ENCODE measurements at regions not wholly inside any gene's neighbourhood (a gene's known extent, or its start where the extent isn't known, plus 50 kb on each side); places are given as distances from the start of the nearest gene placed in this dataset.
A peak's percentile ranks its signal among the peaks of the same experiment; 100 is the strongest.
"Not testable (repeated sequence)": the region's sequence is repeated elsewhere in the genome, so short reads cannot be mapped to it uniquely, and the experiment has no call there.

DNA sequence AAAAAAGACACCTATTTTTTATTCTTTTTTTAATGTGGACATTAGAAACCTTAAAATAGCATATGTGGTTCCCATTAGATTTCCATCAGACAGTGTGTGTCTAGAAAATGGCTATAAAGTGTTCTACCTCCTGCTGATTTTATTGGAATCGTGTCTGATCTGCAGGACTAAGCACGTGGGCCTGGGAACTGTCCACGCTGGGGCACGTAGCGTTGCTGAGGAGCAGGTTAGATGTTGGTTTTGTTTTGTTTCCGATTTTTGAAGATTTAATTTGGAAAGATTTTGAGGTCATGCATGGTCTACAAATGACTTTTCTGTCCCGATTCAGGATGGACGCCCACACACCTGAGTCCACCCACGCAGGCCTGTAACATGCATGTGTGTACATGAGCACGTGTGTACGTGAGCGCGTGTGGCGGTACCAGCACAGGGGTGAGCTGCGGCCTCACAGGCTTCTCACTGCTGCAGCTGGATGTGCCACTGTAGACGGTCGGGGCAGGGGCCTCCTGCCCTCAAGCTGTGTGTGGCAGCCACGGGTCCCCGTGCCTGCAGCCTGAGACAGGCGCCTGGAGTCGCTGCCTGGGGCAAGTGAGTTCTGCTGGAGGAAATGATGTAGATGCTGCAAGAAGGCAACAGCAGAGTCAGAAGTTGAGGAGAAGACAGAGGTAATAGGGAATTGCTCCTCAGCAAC, 99.7 kb upstream of the CTDP1 start:
- DNase-seq (ENCODE audit: low read depth in 4 of 4, low spot score in 2 of 4): no peak

DNA sequence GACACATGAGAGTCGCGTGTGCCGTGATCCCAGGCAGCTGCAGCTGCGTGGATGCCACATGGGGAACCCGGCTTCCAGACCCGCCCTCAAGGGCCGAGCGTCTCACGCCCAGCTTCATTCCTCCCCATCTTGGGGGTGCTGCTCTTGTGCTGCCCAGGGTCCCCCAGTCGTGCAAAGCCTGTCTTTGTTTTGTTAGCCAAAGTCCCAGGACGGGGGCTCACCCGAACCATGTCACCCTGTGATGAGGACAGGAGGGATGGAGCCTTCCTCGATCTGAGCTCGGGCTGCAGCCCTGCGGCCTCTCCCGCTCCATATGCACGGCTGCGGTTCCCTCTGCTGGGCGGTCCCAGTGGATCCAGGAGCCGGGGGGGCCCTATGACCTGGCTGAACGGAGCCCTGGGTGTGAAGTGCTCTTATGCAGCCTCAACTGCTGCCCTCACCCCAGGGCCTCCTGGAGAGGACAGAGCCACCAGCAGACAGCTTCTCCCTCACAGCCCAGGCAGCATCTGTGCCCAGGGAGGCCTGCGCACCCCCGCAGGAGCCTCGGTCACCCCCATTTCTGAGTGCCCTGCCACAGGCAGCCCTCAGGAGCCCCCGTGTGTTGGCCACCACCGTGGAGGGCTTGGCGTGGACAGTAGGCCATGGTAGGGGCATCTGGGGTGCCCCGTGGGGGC, 99.0 kb upstream of the CTDP1 start:
- no peak for DNase-seq (ENCODE audit: low read depth in 4 of 4, low spot score in 2 of 4)

DNA sequence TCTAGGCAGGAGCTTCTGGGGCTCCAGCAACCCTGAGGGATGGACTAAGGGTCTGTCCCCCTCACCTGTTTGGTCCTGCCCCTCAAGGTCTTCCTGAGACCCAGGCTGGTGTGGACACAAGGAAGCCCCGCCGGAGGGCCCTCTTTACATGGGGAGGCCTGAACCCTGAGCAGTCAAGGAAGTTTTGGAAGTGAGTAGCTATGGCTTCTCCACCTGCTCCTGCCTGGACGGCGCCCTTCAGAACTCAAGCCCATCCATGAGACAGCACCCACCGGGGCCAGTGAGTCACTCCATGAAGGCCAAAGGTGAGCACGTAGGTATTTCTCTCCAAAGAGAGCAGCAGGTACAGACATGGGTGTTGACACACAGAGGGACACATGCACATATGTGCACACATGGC, 98.2 kb upstream of the CTDP1 start:
- no peak for DNase-seq (ENCODE audit: low read depth in 4 of 4, low spot score in 2 of 4)

DNA sequence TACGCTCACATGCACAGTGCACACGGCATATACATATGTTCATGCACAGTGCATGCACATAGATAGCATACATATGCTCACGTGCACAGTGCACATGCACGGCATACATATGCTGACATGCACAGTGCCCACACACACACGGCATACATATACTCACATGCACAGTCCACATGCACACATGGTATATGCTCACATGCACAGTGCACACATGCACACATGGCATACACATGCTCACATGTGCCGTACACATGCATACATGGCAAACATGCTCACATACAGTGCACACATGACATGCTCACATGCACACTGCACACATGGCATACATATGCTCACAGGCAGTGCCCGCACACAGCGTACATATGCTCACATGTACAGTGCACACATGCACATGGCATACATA, 97.7 kb upstream of the CTDP1 start:
- no peak for DNase-seq (ENCODE audit: low read depth in 4 of 4, low spot score in 2 of 4)

DNA sequence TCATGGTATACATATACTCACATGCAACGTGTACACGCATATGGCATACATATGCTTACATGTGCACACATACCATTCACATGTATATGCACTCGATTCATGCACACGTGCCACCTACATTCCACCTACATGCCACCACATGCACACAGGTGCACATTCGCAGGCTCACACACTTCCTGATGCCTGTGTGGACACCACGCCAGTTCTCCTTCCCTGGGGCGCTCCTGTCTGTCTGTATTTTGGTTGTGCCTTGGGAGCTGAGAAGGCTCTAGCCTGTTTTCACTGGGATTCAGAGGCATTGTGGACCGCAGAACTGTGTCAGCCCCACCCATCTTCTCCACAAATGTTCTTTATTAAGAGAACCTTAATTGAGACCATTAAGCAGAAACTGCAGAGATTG, 96.6 kb upstream of the CTDP1 start:
- no peak for DNase-seq (ENCODE audit: low read depth in 4 of 4, low spot score in 2 of 4)

DNA sequence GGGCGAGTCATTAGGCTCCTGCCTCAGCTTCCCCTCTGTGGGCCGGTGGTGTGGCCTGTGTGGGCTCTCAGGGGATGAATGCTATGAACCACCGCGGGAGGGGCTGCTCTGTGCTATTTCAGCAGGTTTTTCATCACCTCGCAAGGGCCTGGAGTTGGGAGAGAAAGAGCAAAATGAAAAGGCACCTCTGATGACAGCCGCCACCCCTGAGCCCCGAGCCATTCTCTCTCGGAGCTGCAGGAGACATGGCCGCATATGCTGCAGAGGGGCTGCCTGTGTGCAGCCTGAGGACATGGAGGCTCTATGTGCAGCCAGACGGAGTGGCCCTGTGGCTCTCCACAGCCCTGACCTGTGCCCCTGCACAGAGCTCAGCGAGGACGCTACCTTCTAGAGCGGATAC, 96.2 kb upstream of the CTDP1 start:
- DNase-seq (ENCODE audit: low read depth in 4 of 4, low spot score in 2 of 4): no peak

DNA sequence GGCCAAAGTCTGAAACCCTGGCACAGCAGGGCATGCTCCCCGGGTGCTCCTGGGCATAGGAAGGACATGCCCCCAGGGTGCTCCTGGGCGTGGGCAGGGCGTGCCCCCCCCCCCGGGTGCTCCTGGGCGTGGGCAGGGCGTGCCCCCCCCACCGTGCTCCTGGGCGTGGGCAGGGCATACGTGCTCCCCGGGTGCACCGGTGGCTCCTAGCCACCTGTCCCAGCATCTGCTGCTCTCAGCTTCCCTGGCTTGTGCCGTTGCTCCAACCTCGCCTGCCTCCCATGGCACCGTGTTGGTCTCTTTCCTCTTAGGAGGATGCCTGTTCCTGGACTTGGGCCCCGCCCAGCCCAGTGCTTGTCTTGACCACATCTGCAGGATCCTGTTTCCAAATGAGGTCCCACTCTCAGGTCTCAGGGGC, 95.6 kb upstream of the CTDP1 start:
- DNase-seq (ENCODE audit: low read depth in 4 of 4, low spot score in 2 of 4): no peak

DNA sequence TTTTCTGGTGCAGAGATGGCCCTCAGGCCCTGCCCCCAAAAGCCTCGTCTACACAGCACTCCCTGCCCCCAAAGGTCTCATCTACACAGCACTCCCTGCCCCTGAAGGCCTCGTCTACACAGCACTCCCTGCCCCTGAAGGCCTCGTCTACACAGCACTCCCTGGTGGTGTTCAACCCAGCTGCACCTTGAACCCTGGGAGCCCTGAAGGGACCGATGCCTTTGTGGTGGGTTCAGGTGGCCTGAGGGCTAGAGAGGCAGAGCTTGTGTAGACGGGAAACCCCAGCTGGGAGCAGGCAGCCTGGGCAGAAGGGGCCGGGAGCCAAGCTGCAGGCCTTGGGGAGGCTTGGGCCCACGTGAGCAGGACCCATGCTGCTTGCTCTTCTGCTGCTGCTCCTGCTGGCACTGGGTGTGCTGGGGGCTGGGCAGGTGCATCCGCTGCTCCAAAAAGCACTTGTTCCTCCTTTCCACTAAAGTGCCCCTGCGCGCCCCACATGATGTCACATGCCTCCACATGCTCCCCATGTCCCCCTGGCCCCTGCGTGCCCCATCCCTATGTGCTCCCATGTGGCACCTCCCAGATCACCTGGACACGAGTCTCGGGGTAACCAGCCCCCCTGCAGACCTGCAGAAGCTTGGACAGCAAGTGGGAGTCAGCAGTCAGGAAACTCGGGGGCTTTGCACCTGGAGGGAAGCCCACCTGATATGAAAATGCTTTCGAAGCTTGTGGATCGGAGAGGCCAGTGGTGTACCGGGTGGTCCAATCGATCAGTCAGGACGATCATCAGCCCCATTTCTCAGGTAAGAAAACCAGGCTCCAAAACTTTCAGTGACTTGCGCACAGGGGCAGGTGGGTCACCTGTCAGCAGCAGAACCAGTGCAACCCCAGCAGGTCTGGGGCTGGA, 94.9 kb upstream of the CTDP1 start:
- no peak for DNase-seq (ENCODE audit: low read depth in 4 of 4, low spot score in 2 of 4)

DNA sequence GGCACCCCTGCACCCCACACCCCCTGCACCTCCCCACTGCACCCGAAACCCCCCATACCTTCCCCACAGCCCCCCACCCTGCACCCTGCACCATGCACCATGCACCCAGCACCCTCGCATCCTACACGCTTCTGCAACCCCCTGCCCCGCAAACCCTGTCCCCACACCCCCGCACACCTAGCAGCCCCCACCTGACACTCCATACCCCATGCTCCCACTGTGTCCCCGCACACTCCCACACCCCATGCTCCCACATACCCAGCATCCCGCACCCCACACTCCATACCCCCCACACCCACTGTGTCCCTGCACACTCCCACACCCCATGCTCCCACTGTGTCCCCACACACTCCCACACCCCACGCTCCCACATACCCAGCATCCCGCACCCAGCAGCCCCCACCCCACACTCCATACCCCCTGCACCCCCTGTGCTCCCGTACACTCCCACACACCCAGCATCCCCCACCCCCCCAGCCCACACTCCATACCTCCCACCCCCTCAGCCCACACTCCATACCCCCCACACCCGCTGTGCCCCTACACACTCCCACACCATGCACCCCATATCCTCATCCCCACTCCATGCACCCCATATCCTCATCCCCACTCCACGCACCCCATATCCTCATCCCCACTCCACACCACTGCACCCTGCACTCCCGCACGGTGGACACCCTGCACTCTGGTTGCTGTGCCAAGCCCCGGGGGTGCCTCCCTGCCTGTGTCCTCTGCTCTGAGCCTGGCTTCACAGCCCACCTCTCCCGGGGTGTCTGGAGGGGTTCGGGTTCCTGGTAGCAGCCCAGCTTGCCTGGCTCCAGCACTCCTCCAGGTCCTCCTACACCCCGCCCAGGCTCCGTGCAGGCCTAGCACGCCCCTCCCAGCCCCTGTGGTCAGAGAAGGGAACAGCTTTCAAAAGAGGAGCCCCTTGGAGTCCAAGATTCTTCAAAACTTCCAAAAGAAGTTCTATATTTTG, 93.9 kb upstream of the CTDP1 start:
- no peak for DNase-seq (ENCODE audit: low read depth in 4 of 4, low spot score in 2 of 4)

DNA sequence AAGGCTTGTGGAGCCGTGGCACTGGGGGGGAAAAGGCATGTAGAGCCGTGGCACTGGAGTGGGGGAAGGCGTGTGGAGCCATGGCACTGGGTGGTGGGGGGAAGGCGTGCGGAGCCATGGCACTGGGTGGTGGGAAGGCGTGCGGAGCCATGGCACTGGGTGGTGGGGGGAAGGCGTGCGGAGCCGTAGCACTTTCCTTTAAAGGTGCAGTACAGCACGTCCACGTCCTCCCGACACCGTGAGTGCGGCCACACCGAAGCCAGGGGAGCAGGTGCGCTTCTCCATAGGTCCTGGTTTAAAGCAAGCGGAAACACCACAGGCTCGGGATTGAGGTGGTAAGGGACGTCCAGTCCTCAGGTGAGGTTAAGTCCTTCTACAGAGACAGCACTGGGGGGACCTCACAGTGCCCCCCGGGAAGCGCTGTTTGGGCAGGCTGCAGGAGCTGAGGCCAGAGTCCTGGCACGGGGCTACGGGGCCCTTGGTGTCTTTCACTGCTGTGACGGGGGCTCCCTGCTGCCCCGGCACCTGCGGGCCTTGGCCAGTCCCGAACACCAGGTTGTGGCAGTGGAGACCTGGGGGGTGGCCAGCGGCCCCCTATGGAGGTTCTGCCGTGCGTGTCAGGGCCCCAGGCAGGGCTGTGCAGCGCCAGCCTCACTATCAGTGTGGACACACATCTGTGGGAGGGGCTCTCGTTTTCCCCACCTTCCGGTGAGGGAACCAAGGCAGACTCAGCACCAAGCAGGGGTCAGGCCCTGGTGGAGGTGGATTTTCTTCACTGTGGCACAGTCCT, 93.0 kb upstream of the CTDP1 start:
- DNase-seq (ENCODE audit: low read depth in 4 of 4, low spot score in 2 of 4): no peak

DNA sequence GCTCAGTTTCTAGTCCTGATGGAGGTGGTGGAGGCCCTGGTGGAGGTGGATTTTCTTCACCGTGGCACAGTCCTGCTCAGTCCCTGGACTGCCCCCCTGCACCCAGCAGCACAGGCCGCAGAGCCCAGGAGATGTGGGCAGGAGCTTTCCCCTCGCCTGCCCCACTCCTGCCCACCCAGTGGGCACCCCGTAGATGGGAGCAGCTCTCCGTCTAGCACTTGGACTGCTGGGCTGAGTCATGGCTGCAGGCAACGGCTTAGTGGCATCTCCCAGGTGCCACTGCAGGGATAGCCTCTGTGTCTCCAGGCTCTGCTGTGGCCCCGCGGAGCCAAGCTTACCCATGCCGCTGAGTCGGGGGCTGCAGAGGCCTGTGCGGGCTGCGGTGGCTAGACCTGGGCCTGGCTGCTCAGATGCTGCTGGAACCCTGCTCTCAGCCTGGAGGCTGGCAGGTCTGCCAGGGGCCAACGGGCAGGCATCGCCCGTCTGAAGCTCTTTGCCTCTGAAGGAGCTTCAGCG, 92.3 kb upstream of the CTDP1 start:
- DNase-seq (ENCODE audit: low read depth in 4 of 4, low spot score in 2 of 4): no peak

DNA sequence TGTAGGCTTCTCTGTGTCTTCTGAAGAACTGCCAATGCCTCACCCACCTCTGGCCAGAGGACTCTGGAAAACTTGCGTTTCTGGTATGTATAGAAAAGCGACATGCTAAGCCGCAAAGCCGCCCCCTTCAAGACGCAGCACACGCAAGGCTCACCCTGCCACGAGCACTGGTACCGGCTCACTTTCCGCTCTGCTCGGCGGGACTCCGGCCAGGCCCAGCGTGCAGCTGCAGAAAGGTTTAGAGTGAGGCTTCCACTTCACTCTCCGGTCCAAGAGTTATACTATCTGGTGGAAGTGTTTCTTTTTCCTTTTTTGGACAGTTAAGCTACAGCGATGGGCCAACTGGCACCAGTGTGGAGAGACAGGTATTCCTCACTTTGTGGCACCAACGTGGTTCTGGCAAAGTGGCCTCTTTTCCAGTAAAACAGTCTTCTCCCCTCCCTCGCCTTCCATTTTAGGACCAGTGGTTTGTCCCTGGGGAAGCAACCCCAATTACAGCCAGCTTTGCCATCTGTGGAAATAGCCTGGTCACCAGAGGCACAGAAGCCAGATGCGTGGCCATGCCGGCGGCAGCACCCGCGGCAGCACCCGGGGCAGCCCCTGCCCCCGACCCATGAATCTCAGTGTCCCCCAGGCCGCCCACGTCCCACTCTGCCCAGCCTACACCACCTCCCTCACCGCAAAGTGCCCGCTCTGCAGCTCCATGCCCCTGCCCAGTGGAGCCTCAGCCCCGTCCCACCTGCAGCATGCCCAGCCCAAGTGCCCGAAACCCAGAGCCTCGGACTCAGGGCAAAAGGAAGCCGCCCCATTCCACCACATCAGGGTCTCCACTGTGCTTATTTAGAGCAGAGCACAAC, 91.6 kb upstream of the CTDP1 start:
- no peak for DNase-seq (ENCODE audit: low read depth in 4 of 4, low spot score in 2 of 4)

DNA sequence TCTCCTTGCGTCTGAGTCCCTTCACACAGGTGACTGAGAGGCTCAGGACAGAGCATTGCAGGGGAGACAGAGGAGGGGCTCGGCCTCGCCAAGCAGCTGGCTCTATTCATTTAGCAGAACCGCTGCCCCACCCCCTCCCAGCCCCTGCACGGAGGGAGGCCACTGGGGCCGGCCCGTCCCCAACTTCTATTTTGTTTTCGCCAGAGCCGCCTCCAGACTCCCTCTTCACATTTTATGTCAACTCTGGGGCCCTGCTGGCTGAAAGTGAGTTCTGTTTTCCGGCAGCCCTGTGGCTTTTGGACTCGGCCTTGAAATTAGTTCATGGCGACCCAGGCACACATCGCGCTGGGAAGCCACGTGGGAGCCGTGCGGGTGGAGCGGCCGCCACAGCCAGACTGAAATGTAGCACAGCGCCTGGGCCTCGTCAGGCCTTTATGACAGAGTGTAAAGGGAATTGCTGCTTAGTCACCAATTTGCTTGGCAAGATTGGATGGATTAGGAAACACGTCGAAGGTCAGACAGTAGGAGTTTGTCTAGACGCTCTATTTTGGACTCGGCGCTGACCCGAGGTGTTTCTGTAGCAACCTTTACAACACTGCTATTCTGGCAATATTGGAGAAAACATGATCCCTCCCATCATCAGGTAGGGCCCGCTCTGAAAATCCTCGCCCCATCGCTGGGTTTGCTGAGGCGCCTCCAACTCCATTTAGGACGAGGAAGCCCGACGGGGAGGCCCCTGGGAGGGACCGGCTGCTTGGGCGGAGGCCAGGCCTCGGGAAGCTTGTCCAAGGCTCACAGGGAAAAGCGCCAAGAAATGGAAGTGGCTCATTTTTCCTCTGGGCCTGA, 90.7 kb upstream of the CTDP1 start:
- peak; percentile 52 to 62 (median 58) for DNase-seq (ENCODE audit: low read depth in 4 of 4, low spot score in 2 of 4)

DNA sequence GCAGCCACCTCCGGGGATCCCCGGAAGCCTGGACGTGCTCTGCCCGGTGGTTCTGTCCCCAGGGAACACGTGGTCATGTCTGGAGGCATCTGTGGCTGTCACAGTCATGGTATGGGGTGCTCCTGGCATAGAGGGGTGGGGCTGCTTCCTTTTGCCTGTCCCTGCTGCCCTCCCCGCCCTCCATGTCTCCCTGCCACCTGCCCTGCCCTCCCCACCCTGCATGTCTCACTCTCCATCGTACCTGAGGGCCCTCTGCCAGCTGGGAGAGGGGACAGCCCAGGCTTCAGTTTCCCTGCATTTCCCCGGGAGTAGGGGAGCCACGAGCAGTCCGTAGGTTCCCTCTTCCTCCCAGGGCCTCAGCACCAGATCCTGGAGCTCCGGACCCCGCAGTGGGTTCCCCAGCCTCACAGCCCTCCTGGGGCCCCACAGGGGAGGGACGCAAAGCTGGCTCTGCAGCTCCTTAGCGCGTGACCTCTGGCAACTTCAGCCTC, 90.0 kb upstream of the CTDP1 start:
- no peak for DNase-seq (ENCODE audit: low read depth in 4 of 4, low spot score in 2 of 4)

DNA sequence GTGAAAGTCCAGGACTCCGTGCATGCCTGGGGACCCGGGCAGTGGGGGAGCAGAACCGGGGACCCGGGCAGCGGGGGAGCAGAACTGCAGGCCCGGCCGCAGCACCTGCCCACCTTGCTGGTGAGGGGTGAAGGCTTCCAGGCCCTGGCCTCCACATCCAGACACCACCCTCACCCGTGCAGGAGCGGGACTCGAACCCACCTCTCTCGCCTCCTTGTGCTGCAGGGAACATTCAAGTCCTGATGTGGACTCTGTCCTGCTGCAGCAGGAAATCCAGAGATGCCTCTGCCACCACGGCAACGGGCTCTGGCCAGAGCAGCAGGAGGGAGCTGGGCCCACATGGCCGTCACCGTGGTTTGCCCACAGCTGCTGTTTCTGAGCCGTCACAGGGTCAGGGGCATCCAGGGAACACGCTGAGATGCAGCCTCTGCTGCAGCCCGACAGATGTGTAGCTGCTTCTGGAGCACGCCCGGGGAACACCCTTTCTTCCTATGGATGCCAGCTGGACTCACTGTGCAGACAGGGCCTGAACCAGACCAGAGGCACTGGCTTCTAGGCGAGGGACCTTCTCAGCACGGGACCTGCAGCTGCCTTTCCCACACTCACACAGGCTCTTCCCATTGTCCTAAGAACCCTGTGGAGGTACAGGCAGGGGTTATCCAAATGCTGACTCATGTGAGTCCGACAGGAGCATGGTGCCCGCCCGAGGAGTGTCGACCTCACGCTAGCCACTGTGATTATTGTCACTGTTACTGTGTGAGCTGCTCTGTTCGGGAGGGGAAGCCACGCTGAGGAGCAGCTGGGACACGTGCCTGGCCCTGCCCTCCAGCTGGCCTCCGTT, 89.2 kb upstream of the CTDP1 start:
- DNase-seq (ENCODE audit: low read depth in 4 of 4, low spot score in 2 of 4): no peak

DNA sequence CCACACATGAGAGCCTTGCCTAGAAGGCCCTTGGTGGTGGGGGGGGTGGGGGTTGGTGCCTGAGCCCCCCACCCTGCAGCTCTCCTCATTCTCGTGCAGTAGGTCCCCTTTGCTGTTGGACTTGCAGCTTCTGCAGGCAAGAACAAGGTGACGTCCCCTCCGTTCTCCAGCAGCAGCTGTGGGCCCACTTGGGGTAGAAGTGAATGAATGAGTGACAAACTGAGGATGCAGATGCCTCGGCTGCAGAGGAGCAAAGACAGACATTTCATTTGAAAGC, 88.6 kb upstream of the CTDP1 start:
- no peak for DNase-seq (ENCODE audit: low read depth in 4 of 4, low spot score in 2 of 4)

DNA sequence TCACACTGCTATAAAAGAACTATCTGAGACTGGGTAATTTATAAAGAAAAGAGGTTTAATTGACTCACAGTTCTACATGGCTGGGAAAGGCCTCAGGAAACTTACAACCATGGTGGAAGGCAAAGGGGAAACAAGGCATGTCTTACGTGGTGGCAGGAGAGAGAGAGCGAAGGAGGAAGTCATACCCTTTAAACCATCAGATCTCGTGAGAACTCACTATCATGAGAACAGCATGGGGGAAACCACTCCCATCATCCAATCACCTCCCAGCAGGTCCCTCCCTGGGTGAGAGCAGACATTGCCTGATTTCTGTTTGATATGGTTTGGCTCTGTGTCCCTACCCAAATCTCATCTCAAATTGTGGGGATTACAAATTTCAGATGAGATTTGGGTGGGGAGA, 86.9 kb upstream of the CTDP1 start:
- DNase-seq (ENCODE audit: low read depth in 4 of 4, low spot score in 2 of 4): not testable (repeated sequence)

All from left renal cortex interstitium (tissue), 4 donors.